GM20000 (cell line): ENCODE measurements at regions not wholly inside any gene's neighbourhood (a gene's known extent, or its start where the extent isn't known, plus 50 kb on each side); places are given as distances from the start of the nearest gene placed in this dataset.
"Not testable (repeated sequence)": the region's sequence is repeated elsewhere in the genome, so short reads cannot be mapped to it uniquely, and the experiment has no call there.

ENCODE experiments used
- DNase-seq: peaks from one replicate; pipeline ENCODE4 v3.0.0; 2012; ENCODE audit warnings: low spot score
- CTCF ChIP-seq: IDR thresholded peaks from 2 replicates; pipeline ENCODE4 v1.5.1; 2012; ENCODE audit warnings: mild to moderate bottlenecking, control low read depth; ENCODE audit errors: extremely low read depth, missing control alignments

GRCh38 chr21:25214676-25215075, 392.6 kb downstream of the MRPL39 start:
- DNase-seq = no peak
- TF ChIP-seq CTCF = no peak

GRCh38 chr21:25199944-25200343, 407.3 kb downstream of the MRPL39 start:
- TF ChIP-seq CTCF = no peak
- DNase-seq = no peak

GRCh38 chr21:25191141-25191540, 416.1 kb downstream of the MRPL39 start:
- TF ChIP-seq CTCF = no peak
- peak; percentile 17 for DNase-seq

GRCh38 chr21:25189497-25189896, 417.8 kb downstream of the MRPL39 start:
- TF ChIP-seq CTCF = no peak
- no peak for DNase-seq

GRCh38 chr21:25188677-25189079, 418.6 kb downstream of the MRPL39 start:
- DNase-seq = peak; percentile 19
- TF ChIP-seq CTCF = no peak

- no peak for TF ChIP-seq CTCF
- DNase-seq = no peak
Measured at GRCh38 chr21:25186273-25186672, 421.0 kb downstream of the MRPL39 start.

GRCh38 chr21:25183577-25183976, 423.7 kb downstream of the MRPL39 start:
- DNase-seq = no peak
- TF ChIP-seq CTCF = no peak

- DNase-seq = not testable (repeated sequence)
Measured at GRCh38 chr21:25181690-25182089, 425.6 kb downstream of the MRPL39 start.
